ENCODE measurements at regions not wholly inside any gene's neighbourhood (a gene's known extent, or its start where the extent isn't known, plus 50 kb on each side); places are given as distances from the start of the nearest gene placed in this dataset.
A peak's percentile ranks its signal among the peaks of the same experiment; 100 is the strongest.

GRCh38 chr6:148134592-148134991 lies 208.0 kb upstream of the SASH1 start:
- DNase-seq = no peak

GRCh38 chr6:148136586-148136985 lies 206.1 kb upstream of the SASH1 start:
- DNase-seq = no peak

- no peak for DNase-seq
Observed at GRCh38 chr6:148137652-148138051, 205.0 kb upstream of the SASH1 start.

- no peak for DNase-seq
Observed at GRCh38 chr6:148138573-148138972, 204.1 kb upstream of the SASH1 start.

- DNase-seq = no peak
Observed at GRCh38 chr6:148140772-148141557, 201.7 kb upstream of the SASH1 start.

GRCh38 chr6:148142821-148143220 lies 199.8 kb upstream of the SASH1 start:
- DNase-seq = no peak

GRCh38 chr6:148143771-148144170 lies 198.9 kb upstream of the SASH1 start:
- DNase-seq = no peak

GRCh38 chr6:148144917-148145521 lies 197.6 kb upstream of the SASH1 start:
- DNase-seq = peak; percentile 46

GRCh38 chr6:148146717-148147462 lies 195.7 kb upstream of the SASH1 start:
- no peak for DNase-seq

GRCh38 chr6:148147463-148147830 lies 195.2 kb upstream of the SASH1 start:
- no peak for DNase-seq

GRCh38 chr6:148151896-148152643 lies 190.6 kb upstream of the SASH1 start:
- no peak for DNase-seq

GRCh38 chr6:148154668-148155067 lies 188.0 kb upstream of the SASH1 start:
- no peak for DNase-seq

- no peak for DNase-seq
Observed at GRCh38 chr6:148155293-148155692, 187.3 kb upstream of the SASH1 start.

- DNase-seq = no peak
Observed at GRCh38 chr6:148157841-148158240, 184.8 kb upstream of the SASH1 start.

- DNase-seq = no peak
Observed at GRCh38 chr6:148164645-148165044, 178.0 kb upstream of the SASH1 start.

GRCh38 chr6:148166339-148166968 lies 176.2 kb upstream of the SASH1 start:
- DNase-seq = peak; percentile 68

GRCh38 chr6:148169706-148170105 lies 172.9 kb upstream of the SASH1 start:
- DNase-seq = no peak

- DNase-seq = no peak
Observed at GRCh38 chr6:148170286-148170685, 172.4 kb upstream of the SASH1 start.

- no peak for DNase-seq
Observed at GRCh38 chr6:148173548-148173947, 169.1 kb upstream of the SASH1 start.

GRCh38 chr6:148175550-148176188 lies 167.0 kb upstream of the SASH1 start:
- no peak for DNase-seq

GRCh38 chr6:148177589-148178233 lies 164.9 kb upstream of the SASH1 start:
- peak; percentile 12 for DNase-seq

GRCh38 chr6:148179786-148180185 lies 162.9 kb upstream of the SASH1 start:
- DNase-seq = no peak
